SJSA1 (cell line): ENCODE measurements at regions not wholly inside any gene's neighbourhood (a gene's known extent, or its start where the extent isn't known, plus 50 kb on each side); places are given as distances from the start of the nearest gene placed in this dataset.

ENCODE experiments used
- DNase-seq, 2 experiments: peaks; one replicate each; pipeline ENCODE4 v3.0.0-alpha.2; 2015 to 2020; ENCODE audit warnings: low spot score in 2 of 2, low read depth in 1 of 2
- H3K27ac ChIP-seq: fragments of 250-450 bp; sonication (Bioruptor Pico); 2 replicates; pipeline ENCODE4 v1.5.1; 2020; ENCODE audit warnings: mild to moderate bottlenecking, moderate library complexity
- H3K27me3 ChIP-seq: fragments of 250-450 bp; sonication (Bioruptor Pico); replicated peaks from 2 replicates; pipeline ENCODE4 v1.5.1; 2020; ENCODE audit warnings: mild to moderate bottlenecking, moderate library complexity
- H3K36me3 ChIP-seq: fragments of 250-450 bp; sonication (Bioruptor Pico); 2 replicates; pipeline ENCODE4 v1.5.1; 2020; ENCODE audit warnings: mild to moderate bottlenecking
- H3K4me1 ChIP-seq: fragments of 250-450 bp; sonication (Bioruptor Pico); replicated peaks from 2 replicates; pipeline ENCODE4 v1.6.1; 2021; ENCODE audit warnings: mild to moderate bottlenecking
- H3K4me3 ChIP-seq: fragments of 250-450 bp; sonication (Bioruptor Pico); 2 replicates; pipeline ENCODE4 v1.5.1; 2020; ENCODE audit warnings: mild to moderate bottlenecking
- H3K9me3 ChIP-seq: fragments of 250-450 bp; sonication (Bioruptor Pico); replicated peaks from 2 replicates; pipeline ENCODE4 v1.5.1; 2020; ENCODE audit warnings: mild to moderate bottlenecking

DNA sequence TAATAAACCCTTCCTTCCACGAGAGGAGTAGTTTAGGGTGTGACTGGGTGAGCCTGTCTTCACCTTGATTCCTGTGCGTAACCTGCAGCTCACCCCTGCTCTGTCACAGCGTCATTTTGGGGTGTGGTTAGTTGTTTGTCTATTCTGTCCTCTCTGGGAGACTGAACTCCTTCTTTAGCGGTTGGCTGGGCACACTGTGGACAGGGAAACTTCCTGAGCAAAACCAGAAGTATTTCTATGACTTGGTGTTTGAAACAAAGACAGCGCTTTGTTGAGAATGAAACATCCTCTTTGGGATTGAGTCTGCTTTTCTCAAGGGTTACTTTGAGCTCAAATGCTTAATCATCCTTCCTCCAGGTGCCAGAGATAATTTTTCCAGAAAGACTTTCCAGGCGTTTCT is 270.7 kb downstream of the HRH4 start:
- H3K4me3 ChIP-seq, result no peak overlapping the region
- H3K4me1 ChIP-seq, result no peaks in the 10 kb centered on the region
- DNase-seq, result no peak
- no peaks in the 10 kb centered on the region for H3K36me3 ChIP-seq
- H3K27me3 ChIP-seq, result no peaks in the 10 kb centered on the region
- H3K9me3 ChIP-seq, result no peaks in the 10 kb centered on the region
- H3K27ac ChIP-seq, result no peak overlapping the region

GRCh38 chr18:24731981-24732380 is 271.5 kb downstream of the HRH4 start:
- Histone ChIP-seq H3K27ac (no peak overlapping the region), H3K4me1 (no peaks in the 10 kb centered on the region), H3K4me3 (no peak overlapping the region), H3K36me3 (no peaks in the 10 kb centered on the region), H3K27me3 (no peaks in the 10 kb centered on the region), H3K9me3 (no peaks in the 10 kb centered on the region)
- no peak for DNase-seq

DNA sequence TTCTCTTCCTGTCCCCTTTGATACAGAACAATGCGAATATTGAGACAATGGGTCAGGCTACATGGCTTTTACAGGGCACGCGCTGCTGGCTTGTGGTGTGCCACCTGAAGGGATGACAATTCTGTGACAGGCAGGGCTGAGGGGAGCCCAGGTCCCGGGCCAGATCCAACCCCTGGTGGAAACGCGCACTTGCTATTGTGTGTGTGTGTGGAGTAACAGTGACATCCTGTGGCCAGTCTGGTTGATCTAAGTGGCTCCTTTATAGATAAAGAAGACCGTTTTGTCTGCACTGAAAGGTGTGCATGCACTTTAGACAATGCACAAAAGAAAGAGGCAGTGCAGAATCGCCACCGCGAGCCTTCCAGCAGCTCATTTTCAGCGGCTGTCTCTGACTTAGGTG is 273.6 kb downstream of the HRH4 start:
- Histone ChIP-seq H3K27me3 (no peaks in the 10 kb centered on the region), H3K4me3 (no peak overlapping the region), H3K36me3 (no peaks in the 10 kb centered on the region), H3K9me3 (no peaks in the 10 kb centered on the region), H3K4me1 (no peaks in the 10 kb centered on the region), H3K27ac (no peak overlapping the region)
- no peak for DNase-seq

DNA sequence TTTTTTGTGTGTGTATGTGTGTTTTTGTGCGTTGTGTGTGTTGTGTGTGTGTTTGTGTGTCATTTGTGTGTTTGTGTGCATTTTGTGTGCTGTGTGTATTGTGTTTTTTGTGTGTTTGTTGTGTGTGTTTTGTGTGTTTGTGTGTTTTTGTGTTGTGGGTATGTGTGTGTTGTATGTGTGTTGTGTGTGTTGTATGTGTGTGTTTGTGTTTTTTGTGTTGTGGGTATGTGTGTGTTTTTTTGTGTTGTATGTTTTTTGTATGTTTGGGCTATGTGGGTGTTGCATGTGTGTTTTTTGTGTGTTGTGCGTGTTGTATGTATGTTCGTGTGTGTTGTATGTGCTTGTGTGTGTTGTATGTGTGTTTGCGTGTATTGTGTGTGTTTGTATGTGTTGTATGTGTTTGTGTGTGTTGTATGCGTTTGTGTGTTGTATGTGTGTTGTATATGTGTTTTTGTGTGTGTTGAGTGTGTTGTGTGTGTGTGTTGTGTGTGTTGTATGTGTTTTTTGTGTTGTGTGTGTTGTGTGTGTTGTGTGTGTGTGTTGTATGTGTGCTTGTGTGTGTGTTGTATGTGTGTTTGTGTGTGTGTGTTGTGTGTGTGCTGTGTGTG is 275.3 kb downstream of the HRH4 start:
- Histone ChIP-seq H3K36me3 (no peaks in the 10 kb centered on the region), H3K27ac (no peak overlapping the region), H3K4me1 (no peaks in the 10 kb centered on the region), H3K27me3 (no peaks in the 10 kb centered on the region), H3K9me3 (no peaks in the 10 kb centered on the region), H3K4me3 (no peak overlapping the region)
- no peak for DNase-seq

- Histone ChIP-seq H3K4me1 (no peaks in the 10 kb centered on the region), H3K9me3 (no peaks in the 10 kb centered on the region), H3K4me3 (no peak overlapping the region), H3K27me3 (no peaks in the 10 kb centered on the region), H3K36me3 (no peaks in the 10 kb centered on the region), H3K27ac (no peak overlapping the region)
- no peak for DNase-seq
These were observed 276.4 kb downstream of the HRH4 start for GRCh38 chr18:24736662-24737330.

GRCh38 chr18:24740829-24741228 is 280.4 kb downstream of the HRH4 start:
- H3K36me3 ChIP-seq, result no peaks in the 10 kb centered on the region
- H3K9me3 ChIP-seq, result no peaks in the 10 kb centered on the region
- H3K27me3 ChIP-seq, result no peaks in the 10 kb centered on the region
- no peak overlapping the region for H3K4me3 ChIP-seq
- H3K27ac ChIP-seq, result no peak overlapping the region
- no peak for DNase-seq
- H3K4me1 ChIP-seq, result no peaks in the 10 kb centered on the region

GRCh38 chr18:24741321-24741720 is 280.9 kb downstream of the HRH4 start:
- Histone ChIP-seq H3K4me1 (no peaks in the 10 kb centered on the region), H3K36me3 (no peaks in the 10 kb centered on the region), H3K27ac (no peak overlapping the region), H3K9me3 (no peaks in the 10 kb centered on the region), H3K27me3 (no peaks in the 10 kb centered on the region), H3K4me3 (no peak overlapping the region)
- DNase-seq, result no peak

DNA sequence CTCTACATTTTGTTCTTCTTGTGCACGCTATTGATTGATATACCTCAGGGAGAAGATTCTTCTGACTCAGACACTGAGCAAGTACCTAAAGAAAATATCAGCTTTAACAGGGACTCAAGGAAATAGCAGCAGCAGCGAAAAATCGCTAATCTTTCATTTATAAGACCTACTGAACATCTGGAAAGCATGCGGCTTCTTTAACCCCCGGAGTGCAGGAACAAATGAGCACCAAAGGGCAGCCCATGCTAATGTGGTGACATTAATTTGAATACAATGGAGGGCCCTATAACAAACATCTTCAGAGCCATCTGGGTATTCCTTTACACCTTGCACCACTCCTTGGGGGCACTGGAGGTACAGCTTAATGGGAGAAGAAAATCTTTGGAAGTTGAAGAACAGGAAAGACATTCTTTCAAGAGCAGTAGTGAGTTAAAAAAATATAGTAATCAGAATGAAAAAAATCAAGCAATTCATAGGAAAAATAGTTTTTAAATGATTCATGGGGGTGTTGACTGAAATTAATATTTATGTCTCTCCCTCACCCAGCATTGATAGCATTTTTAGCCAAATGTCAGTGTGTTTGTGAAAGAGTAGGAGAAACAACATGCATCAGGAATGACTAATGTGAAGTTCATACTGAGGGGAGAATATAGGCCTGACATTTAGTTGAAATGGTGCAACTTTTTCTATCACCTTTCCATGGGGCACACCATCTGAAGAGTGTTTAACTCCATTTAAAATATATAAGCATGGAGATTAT is 281.7 kb downstream of the HRH4 start:
- H3K9me3 ChIP-seq, result no peaks in the 10 kb centered on the region
- H3K4me3 ChIP-seq, result no peak overlapping the region
- DNase-seq, result no peak
- H3K36me3 ChIP-seq, result no peaks in the 10 kb centered on the region
- no peaks in the 10 kb centered on the region for H3K27me3 ChIP-seq
- no peak overlapping the region for H3K27ac ChIP-seq
- H3K4me1 ChIP-seq, result no peaks in the 10 kb centered on the region

GRCh38 chr18:24754583-24755253 is 294.3 kb downstream of the HRH4 start:
- H3K36me3 ChIP-seq, result no peaks in the 10 kb centered on the region
- H3K9me3 ChIP-seq, result no peaks in the 10 kb centered on the region
- H3K27ac ChIP-seq, result no peak overlapping the region
- no peaks in the 10 kb centered on the region for H3K27me3 ChIP-seq
- no peak overlapping the region for H3K4me3 ChIP-seq
- no peaks in the 10 kb centered on the region for H3K4me1 ChIP-seq
- no peak for DNase-seq

DNA sequence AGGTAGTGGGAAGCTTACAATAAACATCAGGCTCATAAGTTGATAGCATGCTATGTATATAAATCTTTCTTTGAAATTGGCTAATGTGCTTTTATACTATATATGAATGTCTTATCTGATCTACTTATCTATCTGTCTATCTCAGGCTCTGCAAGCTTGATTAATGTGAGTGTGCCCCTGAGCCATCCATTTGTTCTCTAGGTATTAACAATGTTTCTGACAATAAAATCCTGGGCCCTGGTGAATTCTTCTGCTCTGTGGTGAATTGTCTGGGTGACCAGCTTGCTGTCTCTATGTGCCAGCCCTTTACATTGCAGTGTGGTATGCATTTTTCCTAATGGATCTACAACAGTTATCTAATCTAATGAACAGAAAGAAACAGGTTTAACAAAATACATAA is 295.9 kb downstream of the HRH4 start:
- DNase-seq, result no peak
- Histone ChIP-seq H3K4me3 (no peak overlapping the region), H3K27me3 (no peaks in the 10 kb centered on the region), H3K9me3 (no peaks in the 10 kb centered on the region; the same call in 1 of the 2 replicates), H3K27ac (no peak overlapping the region), H3K4me1 (no peaks in the 10 kb centered on the region), H3K36me3 (no peaks in the 10 kb centered on the region)

DNA sequence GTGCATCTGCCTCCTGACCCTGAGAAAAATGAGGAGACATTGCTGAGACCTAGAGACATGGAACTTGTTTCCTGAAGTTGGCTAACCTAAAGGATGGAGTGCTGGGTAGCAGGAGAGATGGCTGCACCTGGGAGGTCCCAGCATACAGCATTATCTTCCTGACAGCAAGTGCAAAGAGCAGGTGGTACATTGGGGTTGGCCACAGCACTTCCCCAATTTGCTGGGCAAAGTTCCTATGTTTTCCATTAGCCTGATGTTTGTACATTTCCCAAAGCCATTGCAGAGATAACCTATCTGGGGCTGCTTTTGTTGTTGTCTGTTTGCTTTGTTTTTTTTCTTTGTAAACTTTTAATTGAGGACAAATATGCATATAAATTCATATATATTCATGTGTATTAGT is 296.7 kb downstream of the HRH4 start:
- H3K9me3 ChIP-seq, result no peaks in the 10 kb centered on the region; the same call in 1 of the 2 replicates
- DNase-seq, result no peak
- H3K4me1 ChIP-seq, result no peaks in the 10 kb centered on the region
- no peak overlapping the region for H3K4me3 ChIP-seq
- H3K36me3 ChIP-seq, result no peaks in the 10 kb centered on the region
- H3K27me3 ChIP-seq, result no peaks in the 10 kb centered on the region
- H3K27ac ChIP-seq, result no peak overlapping the region

GRCh38 chr18:24761765-24762164 is 301.3 kb downstream of the HRH4 start:
- Histone ChIP-seq H3K4me1 (no peaks in the 10 kb centered on the region), H3K27ac (no peak overlapping the region), H3K27me3 (no peaks in the 10 kb centered on the region), H3K4me3 (no peak overlapping the region), H3K36me3 (no peaks in the 10 kb centered on the region), H3K9me3 (peaks cover 2% of the 10 kb centered on the region; the same call in 1 of the 2 replicates)
- DNase-seq, result no peak

GRCh38 chr18:24762511-24762910 is 302.1 kb downstream of the HRH4 start:
- no peak overlapping the region for H3K4me3 ChIP-seq
- no peak overlapping the region for H3K27ac ChIP-seq
- no peaks in the 10 kb centered on the region for H3K4me1 ChIP-seq
- H3K9me3 ChIP-seq, result peaks cover 2% of the 10 kb centered on the region; the same call in 1 of the 2 replicates
- DNase-seq, result no peak
- H3K36me3 ChIP-seq, result no peaks in the 10 kb centered on the region
- H3K27me3 ChIP-seq, result no peaks in the 10 kb centered on the region
